22Rv1 (cell line): ENCODE measurements at regions not wholly inside any gene's neighbourhood (a gene's known extent, or its start where the extent isn't known, plus 50 kb on each side); places are given as distances from the start of the nearest gene placed in this dataset.

ENCODE experiments used
- ZFX ChIP-seq: fragments of 450-650 bp; IDR thresholded peaks from 2 replicates; pipeline ENCODE4 v1.6.1; 2017; ENCODE audit warnings: antibody characterized with exemption, borderline replicate concordance
- TF ChIP-seq, protein P1 (sequence below): fragments of 450-650 bp; IDR thresholded peaks from 2 replicates; pipeline ENCODE4 v1.5.1; 2017; ENCODE audit warnings: mild to moderate bottlenecking

DNA sequence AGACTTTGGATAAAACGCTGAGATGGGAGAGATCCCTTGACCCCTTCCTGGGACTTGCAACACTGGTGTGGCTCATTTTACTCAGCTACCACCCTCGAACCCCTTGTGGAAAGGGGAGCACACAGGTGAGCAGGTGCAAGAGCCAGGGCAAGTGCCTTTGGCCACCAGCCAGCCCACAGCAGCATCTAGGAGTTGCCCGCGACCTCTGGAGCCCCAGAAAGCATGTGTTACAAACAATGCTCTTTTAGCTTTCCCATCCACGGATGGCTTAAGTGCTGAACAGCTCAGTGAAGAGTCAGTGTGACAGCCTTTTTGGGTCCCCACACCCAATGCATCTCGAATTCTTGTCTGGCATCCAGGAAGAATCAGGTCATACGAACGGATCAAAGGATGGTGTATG, 197.8 kb downstream of the MEMO1 start:
- TF ChIP-seq, protein P1, sequence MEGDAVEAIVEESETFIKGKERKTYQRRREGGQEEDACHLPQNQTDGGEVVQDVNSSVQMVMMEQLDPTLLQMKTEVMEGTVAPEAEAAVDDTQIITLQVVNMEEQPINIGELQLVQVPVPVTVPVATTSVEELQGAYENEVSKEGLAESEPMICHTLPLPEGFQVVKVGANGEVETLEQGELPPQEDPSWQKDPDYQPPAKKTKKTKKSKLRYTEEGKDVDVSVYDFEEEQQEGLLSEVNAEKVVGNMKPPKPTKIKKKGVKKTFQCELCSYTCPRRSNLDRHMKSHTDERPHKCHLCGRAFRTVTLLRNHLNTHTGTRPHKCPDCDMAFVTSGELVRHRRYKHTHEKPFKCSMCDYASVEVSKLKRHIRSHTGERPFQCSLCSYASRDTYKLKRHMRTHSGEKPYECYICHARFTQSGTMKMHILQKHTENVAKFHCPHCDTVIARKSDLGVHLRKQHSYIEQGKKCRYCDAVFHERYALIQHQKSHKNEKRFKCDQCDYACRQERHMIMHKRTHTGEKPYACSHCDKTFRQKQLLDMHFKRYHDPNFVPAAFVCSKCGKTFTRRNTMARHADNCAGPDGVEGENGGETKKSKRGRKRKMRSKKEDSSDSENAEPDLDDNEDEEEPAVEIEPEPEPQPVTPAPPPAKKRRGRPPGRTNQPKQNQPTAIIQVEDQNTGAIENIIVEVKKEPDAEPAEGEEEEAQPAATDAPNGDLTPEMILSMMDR = no peak
- TF ChIP-seq ZFX = no peak
